ENCODE measurements at regions not wholly inside any gene's neighbourhood (a gene's known extent, or its start where the extent isn't known, plus 50 kb on each side); places are given as distances from the start of the nearest gene placed in this dataset.

GRCh38 chr1:90486134-90486824, 230.8 kb downstream of the BARHL2 start:
- TF ChIP-seq POLR2AphosphoS5 (IDR thresholded peaks at IDR 0.05; ENCODE audit: low read depth) (no peak), EZH2phosphoT487 (IDR thresholded peaks at IDR 0.05; ENCODE audit: unreplicated experiment) (no peak), REST (IDR thresholded peaks at IDR 0.05; ENCODE audit: unreplicated experiment) (no peak), EZH2 (IDR thresholded peaks at IDR 0.05; ENCODE audit: low read depth, unreplicated experiment) (no peak)
- TF ChIP-seq, protein P1, sequence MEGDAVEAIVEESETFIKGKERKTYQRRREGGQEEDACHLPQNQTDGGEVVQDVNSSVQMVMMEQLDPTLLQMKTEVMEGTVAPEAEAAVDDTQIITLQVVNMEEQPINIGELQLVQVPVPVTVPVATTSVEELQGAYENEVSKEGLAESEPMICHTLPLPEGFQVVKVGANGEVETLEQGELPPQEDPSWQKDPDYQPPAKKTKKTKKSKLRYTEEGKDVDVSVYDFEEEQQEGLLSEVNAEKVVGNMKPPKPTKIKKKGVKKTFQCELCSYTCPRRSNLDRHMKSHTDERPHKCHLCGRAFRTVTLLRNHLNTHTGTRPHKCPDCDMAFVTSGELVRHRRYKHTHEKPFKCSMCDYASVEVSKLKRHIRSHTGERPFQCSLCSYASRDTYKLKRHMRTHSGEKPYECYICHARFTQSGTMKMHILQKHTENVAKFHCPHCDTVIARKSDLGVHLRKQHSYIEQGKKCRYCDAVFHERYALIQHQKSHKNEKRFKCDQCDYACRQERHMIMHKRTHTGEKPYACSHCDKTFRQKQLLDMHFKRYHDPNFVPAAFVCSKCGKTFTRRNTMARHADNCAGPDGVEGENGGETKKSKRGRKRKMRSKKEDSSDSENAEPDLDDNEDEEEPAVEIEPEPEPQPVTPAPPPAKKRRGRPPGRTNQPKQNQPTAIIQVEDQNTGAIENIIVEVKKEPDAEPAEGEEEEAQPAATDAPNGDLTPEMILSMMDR (conservative IDR thresholded peaks at IDR 0.05; ENCODE audit: low read depth in 2 of 2): no peak

All from GM23338 (cell line).